ENCODE measurements at regions not wholly inside any gene's neighbourhood (a gene's known extent, or its start where the extent isn't known, plus 50 kb on each side); places are given as distances from the start of the nearest gene placed in this dataset.
"Not testable (repeated sequence)": the region's sequence is repeated elsewhere in the genome, so short reads cannot be mapped to it uniquely, and the experiment has no call there.

DNA sequence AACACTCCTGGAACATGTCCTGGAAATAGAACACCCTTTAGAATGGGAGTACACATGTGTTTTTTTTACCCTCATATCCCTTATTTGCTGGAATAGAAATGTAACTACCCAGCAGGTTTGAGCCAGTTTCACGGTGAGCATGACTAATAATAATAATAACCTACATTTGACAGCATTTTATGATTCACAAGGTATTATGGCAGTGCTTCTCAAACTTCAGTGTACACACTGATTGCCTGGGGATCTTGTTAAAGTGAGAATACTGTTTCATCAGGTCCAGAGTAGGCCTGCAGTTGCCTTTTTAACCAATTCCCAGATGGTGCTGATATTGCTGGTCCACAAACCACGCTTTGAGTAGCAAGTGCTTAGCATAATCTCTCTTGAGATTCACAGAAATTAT lies 63.9 kb downstream of the NFKBIZ start:
- DNase-seq, result no peak

DNA sequence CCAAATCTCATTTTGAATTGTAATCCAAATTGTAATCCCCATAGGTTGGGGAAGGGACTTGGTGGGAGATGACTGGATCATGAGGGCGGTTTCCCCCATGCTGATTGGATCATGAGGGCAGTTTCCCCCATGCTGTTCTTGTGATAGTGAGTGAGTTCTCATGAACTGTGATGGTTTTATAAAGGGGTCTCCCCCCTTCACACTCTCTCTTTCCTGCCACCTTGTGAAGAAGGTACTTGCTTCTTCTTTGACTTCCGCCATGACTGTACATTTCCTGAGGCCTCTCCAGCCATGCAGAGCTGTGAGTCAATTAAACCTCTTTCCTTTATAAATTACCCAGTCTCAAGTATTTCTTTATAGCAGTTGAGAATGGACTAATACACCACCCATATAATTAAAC lies 68.4 kb downstream of the NFKBIZ start:
- not testable (repeated sequence) for DNase-seq

DNA sequence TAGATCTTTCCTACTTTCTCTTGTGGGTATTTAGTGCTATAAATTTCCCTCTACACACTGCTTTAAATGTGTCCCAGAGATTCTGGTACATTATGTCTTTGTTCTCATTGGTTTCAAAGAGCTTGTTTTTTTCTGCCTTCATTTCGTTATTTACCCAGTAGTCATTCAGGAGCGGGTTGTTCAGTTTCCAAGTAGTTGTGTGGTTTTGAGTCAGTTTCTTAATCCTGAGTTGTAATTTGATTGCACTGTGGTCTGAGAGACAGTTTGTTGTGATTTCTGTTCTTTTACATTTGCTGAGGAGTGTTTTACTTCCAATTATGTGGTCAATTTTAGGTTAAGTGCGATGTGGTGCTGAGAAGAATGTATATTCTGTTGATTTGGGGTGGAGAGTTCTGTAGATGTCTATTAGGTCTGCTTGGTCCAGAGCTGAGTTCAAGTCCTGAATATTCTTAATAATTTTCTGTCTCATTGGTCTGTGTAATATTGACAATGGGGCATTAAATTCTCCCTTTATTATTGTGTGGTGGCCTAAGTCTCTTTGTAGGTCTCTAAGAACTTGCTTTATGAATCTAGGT lies 72.9 kb downstream of the NFKBIZ start:
- DNase-seq, result not testable (repeated sequence)

DNA sequence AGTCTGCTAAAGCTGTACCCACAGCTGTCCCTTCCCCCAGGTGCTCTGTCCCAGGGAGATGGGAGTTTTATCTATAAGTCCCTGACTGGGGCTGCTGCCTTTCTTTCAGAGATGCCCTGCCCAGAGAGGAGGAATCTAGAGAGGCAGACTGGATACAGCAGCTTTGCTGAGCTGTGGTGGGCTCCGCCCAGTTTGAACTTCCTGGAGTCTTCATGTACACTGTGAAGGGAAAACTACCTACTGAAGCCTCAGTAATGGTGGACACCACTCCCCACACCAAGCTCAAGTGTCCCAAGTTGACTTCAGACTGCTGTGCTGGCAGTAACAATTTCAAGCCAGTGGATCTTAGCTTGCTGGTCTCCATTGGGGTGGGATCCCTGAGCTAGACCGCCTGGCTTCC lies 75.3 kb downstream of the NFKBIZ start:
- not testable (repeated sequence) for DNase-seq

- DNase-seq, result not testable (repeated sequence)
Measured at GRCh38 chr3:101925124-101925523, 75.8 kb downstream of the NFKBIZ start.

DNA sequence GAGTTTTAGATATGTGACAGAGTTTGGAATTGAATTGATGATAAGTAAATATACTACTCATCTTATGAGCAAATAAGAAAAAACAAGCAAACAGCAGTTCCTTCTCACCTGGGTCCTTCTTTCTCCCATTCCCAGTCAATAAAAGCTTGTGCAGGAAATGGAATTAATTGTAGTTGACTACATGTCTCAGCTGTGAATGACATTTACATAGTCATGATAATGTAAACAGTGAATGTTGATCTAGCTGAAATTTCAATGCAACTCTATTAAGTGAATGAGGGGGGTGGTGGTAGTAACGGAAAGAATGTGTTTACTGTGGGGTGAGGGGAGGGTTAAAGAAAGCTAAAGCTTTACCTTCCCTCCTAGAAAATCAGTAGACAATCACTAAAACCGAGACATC lies 76.2 kb downstream of the NFKBIZ start:
- DNase-seq, result no peak

DNA sequence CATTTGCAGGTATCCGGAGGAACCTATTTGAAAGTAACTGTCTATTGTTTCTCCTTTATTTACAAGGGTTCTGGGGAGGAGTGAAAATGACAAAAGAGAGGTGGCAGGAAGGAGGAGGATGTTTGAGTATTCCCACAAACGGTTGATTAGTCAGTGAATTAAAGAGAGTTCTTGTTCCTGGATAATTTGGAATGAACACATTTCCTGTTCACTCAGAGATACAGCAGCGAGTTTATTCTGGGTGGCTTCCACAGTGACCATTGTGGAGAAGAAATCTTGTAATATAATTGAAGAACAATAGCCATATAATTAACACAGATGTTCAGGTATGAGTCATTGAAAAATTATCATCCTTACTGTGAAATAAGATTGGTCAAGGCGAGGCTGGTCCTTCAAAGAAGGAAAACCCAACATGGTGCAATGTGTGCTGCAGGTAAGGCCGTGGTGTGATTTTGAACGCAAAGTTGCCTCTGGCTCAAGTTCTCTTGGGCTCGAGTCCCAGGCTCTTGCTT lies 77.3 kb downstream of the NFKBIZ start:
- no peak for DNase-seq

DNA sequence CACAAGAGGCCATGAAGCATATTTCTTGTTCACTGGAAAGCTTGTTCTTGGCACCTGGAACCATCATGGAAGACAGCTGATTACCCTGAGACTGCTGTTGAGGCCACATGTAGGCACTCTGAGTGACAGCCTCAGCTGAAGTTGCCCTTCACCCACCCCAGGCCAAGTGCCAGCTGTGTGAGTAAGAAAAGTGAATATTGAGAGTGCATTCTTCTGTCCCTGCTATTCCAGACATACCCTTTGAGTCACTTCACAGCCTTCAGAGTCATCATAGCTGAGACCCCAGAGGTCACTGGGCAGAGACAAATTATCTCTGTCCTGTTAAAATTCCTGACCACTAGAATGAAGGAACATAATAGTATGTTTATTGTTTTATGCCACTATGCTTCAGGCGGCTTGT lies 79.6 kb downstream of the NFKBIZ start:
- no peak for DNase-seq

- DNase-seq, result no peak
Measured at GRCh38 chr3:101931081-101931480, 81.8 kb downstream of the NFKBIZ start.

GRCh38 chr3:101932326-101933068 lies 83.2 kb downstream of the NFKBIZ start:
- no peak for DNase-seq

- peak; percentile 11 for DNase-seq
Measured at GRCh38 chr3:101936419-101937356, 87.4 kb downstream of the NFKBIZ start.

- DNase-seq, result no peak
Measured at GRCh38 chr3:101938262-101938847, 89.0 kb downstream of the NFKBIZ start.

DNA sequence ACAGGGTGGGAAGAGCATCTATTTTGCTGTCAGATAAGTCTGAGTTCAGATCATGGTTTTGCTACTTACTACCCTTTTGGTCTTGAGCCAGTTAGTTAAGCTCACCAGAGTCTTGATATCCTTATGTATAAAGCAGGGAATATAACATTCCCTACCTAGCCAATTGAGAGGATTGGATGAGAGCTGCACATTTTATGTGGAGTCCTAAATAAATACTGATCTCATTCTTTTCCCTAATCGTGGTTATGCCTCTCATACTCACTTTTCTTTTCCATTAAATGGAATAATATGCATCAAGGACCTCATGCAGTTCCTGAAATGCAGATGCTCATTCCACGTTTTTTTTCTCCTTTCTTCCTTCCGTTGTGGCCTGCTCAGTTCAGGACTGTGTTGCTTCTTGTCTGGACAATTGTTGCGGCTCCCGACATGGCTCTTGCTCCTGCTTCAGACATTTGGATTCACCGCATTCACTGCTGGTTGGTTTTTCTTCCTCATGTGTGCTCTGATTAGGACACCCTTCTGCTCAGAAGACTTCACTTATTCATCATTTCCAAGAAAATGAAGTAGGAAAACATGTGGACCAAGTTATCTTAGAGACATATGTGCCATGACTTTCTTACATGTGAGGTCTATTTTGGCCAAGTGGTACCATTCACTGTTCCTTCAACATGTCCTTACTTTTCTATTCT lies 90.2 kb downstream of the NFKBIZ start:
- DNase-seq, result no peak

GRCh38 chr3:101940521-101941317 lies 91.4 kb downstream of the NFKBIZ start:
- peak; percentile 7 for DNase-seq

- no peak for DNase-seq
Measured at GRCh38 chr3:101941318-101942040, 92.2 kb downstream of the NFKBIZ start.

- no peak for DNase-seq
Measured at GRCh38 chr3:101942356-101942755, 93.0 kb downstream of the NFKBIZ start.

GRCh38 chr3:101943029-101943428 lies 93.7 kb downstream of the NFKBIZ start:
- no peak for DNase-seq

DNA sequence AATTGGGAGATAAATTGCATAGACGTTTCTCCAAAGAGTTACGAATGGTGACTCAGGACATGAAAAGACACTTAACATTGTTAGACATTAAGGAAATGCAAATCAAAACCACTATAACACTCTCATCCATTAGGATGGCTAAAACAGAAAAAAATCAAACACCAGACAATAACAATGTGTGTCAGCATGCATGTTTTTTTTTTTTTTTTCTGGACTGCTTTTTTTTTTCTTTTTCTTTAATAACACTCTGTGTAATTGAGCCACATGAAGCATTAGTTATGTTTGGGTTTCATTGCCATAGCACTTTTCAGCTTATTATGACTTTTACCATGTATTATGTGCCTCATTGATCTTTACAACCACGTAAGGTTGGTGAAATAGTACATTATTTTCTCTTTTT lies 95.0 kb downstream of the NFKBIZ start:
- DNase-seq, result no peak

DNA sequence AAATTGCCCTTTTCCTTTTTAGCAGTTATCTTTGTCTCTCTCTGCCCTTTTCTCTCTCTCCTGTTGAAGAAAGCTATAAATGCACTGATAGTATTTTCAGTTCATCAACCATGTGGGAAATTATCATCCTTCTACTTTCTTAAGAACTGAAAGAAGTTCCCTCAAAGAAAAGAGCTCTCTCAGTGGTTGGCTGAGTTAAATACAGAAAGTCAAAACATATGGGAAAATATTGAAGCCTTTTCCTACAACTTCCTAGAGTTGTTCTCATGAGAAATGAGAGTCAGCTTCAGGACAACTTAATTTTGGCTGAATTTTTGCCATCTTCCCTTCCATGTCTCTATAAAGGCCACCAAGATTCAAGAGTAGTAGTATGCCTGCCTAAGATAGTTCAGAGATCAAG lies 96.7 kb downstream of the NFKBIZ start:
- DNase-seq, result no peak

- DNase-seq, result no peak
Measured at GRCh38 chr3:101946906-101947305, 97.6 kb downstream of the NFKBIZ start.

DNA sequence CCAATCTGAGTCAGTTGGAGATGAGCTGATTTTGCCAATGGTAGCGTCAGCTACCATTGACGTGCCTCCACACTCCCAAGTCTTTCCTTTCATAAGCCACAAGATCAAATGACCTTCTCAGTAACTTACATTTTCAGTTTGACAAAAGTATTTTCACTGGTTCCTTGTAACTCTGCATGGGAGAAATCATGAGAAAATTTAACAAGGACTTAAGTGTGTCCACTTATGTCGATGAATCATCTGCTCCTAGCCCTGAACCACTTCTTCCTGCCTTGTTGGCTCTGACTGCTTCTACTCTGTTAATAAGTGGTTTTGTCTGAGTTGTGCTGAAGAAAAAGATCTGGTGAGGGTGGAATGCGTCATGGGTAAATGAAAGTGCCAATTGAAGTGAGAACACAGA lies 101.2 kb downstream of the NFKBIZ start:
- no peak for DNase-seq

All from GOT3 (cell line).